Stimulated activated CD8-positive, alpha-beta memory T cell treated with anti-CD3 and anti-CD28 coated beads, Interleukin-2, amount 100 ng/mL, for 48 hours (primary cell): ENCODE measurements at regions not wholly inside any gene's neighbourhood (a gene's known extent, or its start where the extent isn't known, plus 50 kb on each side); places are given as distances from the start of the nearest gene placed in this dataset.
"Not testable (repeated sequence)": the region's sequence is repeated elsewhere in the genome, so short reads cannot be mapped to it uniquely, and the experiment has no call there.

ENCODE experiments used
- DNase-seq, 2 donors: peaks; one replicate each; pipeline ENCODE4 v3.0.0-alpha.2; 2020; ENCODE audit warnings: low read depth in 2 of 2

- DNase-seq: not testable (repeated sequence)
These were observed 584.2 kb upstream of the SLC39A10 start for GRCh38 chr2:195072806-195073205.

GRCh38 chr2:195057001-195057400 is 600.0 kb upstream of the SLC39A10 start:
- DNase-seq: no peak

GRCh38 chr2:195055996-195056395 is 601.0 kb upstream of the SLC39A10 start:
- no peak for DNase-seq

- DNase-seq: no peak
These were observed 605.6 kb upstream of the SLC39A10 start for GRCh38 chr2:195051401-195051800.

DNA sequence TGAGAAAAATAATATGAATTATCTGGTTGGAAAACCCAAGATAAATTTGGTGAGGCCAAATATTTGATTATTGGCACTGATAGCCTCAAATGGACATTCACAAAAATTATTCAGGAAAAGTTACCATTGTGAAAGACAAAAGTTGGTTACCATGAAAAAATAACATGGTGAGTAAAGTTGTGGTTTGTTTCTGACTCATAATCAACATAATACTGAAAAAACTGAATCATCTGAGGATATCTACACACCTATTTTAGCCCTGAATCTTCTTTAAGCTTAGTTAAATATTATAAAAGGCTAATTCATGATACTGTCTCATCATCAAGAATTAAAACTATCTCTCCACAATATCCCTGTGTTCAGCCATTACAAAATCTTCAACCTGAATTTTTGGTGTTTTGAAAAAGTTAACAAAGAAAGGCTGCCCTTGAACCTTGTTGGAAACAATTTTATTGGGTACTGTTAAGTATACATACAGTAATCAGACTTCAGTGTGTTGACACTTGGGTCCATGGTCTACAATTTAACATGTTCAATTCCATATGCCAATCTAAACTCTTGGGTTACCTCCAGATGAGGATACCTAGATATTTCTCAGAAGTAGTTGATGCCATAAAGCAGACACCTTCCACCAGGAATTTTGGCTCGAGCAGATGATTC is 607.5 kb upstream of the SLC39A10 start:
- DNase-seq: no peak

DNA sequence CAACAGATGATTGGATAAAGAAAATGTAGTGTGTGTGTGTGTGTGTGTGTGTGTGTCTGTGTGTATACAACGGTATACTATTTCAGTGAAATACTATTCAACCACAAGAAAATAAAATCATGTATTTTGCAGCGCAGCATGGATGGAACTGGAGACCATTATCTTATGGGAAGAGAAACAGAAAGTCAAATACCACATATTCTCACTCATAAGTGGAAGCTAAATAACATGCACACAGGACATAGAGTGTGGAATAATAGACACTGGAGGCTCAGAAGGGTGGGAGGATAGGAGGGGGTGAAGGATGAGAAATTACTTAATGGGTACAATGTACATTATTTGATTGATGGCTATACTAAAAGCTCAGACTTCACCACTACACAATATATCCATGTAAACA is 609.1 kb upstream of the SLC39A10 start:
- DNase-seq: no peak

DNA sequence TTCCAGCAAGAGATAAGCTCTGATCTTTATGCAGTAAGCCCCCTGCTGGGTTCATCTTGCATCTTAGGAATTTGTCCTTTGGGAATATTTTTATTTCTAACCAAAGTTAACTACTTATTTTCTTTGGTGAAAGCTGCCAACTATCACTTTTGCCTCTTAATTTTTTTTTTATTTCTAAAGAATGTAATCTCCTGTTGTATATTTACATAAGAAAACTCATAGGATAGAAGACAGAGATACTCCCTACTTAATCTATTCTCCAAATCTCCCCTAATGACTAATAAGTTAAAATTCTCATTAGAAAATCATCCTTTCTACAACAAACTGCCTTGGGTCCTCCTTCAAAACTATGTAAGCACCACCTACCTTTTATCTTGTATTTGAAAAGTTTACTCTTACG is 612.2 kb upstream of the SLC39A10 start:
- no peak for DNase-seq

- DNase-seq: no peak
These were observed 618.9 kb upstream of the SLC39A10 start for GRCh38 chr2:195038153-195038552.

DNA sequence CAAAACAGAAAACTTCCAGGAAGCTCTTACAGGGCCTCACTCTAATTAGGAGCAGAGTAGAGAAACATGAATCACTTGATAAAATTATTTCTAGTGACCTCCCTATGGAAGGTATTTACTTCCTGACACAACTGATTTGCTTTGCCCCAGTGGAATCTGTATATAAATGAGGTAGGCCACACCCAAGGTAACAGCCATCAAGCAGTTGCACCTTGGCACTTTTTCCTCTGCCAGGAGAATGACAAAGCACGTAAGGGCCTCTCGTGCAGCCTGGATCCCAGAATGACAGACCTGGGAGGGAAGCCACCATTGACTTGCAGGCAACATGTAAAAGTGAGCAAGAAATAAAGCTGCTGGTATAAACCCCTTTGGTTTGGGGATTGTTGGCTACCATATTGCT is 620.0 kb upstream of the SLC39A10 start:
- no peak for DNase-seq

DNA sequence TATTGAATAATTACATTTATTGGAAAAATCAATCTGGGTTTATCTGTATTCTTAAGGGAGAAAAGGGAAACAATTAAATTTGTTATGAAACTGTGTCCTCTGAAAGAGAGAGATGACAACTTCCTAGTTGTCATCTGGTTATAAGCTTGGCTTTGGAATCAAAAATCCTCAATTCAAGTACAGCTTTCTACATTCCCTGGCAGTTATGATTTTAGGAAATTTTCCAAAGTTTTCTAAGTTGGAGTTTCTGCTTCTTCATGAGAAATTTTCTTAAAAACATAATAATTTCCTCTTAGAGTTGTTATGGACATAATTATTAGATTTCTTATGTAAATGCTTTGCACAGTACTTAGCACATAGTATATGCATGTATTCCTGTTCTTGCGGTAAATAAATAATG is 625.6 kb upstream of the SLC39A10 start:
- no peak for DNase-seq

GRCh38 chr2:195029804-195030654 is 627.0 kb upstream of the SLC39A10 start:
- no peak for DNase-seq

GRCh38 chr2:195027947-195028346 is 629.1 kb upstream of the SLC39A10 start:
- DNase-seq: no peak

DNA sequence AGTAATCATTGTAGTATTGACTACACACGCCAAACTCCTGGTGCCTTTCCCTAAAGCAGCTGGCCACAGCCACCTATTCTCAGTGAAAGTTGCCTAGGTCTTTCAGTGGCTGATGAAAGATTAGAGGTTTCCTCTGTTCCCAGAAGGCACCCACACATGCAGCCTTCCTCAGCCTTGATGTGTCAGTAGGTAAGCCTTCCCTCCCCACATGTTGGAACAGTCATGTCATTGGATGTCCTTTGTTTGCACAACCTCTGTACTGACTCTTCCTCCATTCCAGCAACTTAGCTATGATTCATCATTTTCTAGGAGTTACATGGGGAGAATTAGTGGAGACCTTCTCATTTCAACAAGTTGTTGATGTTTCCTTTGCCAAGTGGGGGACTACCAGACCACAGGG is 630.8 kb upstream of the SLC39A10 start:
- DNase-seq: no peak

DNA sequence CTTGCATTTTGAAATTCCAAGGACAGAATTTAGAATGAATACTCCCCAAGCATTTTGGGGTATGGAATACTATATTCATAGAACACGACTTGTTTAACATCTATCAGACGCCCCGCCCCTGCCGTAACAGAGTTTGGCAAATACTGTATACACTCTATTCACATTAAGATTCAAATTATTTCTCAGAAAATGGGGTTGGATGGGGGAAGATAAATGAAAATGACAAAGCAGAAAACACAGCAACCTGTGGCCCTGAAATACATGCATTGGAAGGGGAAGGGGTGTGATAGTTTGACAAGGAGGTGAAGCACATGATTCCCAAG is 634.6 kb upstream of the SLC39A10 start:
- no peak for DNase-seq

GRCh38 chr2:195021711-195022507 is 635.1 kb upstream of the SLC39A10 start:
- DNase-seq: no peak

DNA sequence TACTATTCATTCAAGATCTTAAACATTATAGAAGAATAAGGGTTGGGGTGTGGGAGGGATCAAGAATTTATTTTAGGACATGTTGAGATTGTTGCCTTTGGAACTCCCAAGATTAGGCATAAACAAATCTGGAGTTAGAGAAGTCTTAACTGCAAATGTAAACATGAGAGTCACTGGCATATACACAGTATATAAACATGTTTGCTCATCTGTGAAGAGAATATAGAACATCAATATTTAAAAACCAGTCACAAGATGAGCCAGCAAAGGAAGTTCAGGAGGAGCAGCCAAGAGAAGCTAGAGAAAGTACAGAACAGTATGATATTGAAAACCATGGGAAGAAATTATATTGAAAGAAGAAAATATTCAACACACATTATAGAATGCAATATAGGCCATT is 638.6 kb upstream of the SLC39A10 start:
- no peak for DNase-seq

- no peak for DNase-seq
These were observed 639.1 kb upstream of the SLC39A10 start for GRCh38 chr2:195017890-195018289.

DNA sequence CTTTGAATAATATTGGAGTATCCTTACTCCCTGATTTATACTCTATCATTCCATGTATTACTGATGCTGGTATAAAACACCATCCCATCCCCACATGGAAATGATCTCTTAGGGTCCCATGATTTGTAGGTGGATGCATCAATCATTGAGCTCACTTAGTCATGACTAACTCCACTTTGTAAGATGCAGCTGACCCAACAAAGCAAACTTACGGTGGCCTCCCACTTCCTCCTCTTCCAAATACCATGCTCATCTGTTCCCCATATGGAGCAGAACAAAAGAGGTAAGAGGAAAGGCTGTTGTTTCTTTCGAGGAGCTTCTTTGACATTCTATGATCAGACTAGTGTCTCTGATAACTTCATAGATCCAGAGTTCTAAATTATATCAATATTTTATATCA is 640.2 kb upstream of the SLC39A10 start:
- DNase-seq: no peak

DNA sequence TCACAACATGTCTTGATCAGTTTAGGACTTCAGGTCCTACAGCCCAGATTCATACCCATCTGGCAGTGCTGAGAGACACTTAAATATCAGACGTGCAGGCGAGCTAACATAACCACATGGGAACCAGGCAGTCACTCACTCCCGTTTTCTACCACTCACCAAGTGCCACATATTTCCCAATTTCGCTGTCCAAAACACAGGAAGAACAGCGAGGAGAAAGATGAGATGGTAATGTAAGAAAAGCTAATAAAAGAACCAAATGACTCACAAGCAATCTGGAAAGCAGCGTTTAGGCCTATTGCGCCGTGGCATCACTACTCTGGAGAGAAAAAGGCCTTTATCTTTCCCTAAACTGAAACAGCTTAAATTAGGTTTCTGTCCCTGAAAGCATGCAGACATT is 647.8 kb upstream of the SLC39A10 start:
- no peak for DNase-seq

DNA sequence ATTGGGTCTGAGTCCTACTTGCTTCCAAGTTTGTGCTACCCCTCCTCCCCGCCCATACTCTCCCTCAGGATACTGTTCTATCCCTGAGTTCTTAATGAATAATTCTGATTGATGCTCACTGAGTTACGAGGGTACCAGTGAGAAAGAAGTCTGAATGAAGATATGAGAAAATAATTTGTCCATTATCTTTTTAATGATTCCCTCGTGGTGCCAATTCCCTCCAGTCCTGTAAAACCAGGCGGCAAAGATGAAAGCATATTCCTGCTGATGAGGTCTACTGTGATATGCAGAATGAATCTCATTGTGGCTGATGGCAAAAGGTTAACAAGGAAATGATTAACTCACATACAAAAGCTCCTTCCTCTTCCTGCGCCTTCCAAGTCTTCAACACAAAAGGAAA is 650.2 kb upstream of the SLC39A10 start:
- DNase-seq: no peak

DNA sequence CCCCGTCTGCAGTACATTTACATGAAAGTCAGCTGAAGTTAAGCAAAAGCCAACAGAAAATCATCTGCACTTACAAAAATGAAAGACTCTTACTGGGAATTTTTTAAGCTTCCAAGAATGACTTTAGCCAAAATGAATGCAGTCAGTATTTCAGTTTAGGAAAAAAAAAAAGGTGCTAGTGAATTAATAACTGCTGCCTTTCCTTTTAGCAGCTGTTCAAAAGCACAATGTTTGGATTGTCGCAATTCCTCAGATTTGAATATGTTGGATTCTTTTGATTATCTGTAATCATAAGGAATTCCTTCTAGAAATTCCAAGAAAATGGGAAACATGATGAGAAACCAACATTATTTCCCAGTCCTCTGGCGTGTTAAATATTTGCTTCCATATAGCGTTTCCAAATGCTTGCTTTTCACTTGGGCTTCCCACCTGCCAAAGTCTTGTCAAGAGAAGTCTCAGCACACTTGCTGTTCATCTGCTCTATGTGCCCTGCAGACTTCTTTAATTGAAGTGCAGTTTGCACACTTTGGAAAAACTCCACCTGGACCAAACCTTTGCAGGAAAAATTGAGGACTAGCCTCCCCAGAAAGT is 653.0 kb upstream of the SLC39A10 start:
- no peak for DNase-seq

DNA sequence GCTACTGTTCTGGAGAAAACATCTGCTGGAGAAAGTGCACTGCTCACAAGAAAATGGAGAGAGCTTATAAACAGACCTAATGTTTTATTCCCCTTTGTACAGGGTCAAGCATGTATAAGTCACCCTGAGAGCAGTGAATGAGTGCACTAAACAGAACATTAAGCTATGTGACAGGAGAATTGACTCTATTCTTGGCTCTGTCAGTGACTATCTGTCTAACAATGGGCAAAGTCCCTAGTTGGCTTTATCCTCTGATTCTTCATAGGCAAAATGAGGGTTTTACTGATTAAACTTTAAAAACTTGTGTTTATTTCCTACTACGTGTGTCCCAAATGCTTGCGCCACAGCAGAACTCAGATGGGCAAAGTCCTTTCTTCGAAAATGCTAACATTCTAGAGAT is 655.1 kb upstream of the SLC39A10 start:
- DNase-seq: no peak
